ENCODE measurements at regions not wholly inside any gene's neighbourhood (a gene's known extent, or its start where the extent isn't known, plus 50 kb on each side); places are given as distances from the start of the nearest gene placed in this dataset.

GRCh38 chr2:3126911-3127621 lies 250.6 kb downstream of the EIPR1 start:
- dilution Hi-C loops (cut with HindIII; ENCODE audit: low sequenced_read_pairs, unreplicated experiment): no loop called here
- DNase-seq: no peak
- H3K4me3 ChIP-seq (ENCODE audit: insufficient read depth, low read depth, low read length): no peak overlapping the region
- H2AFZ ChIP-seq (replicated peaks; ENCODE audit: low read length, poor library complexity): peak overlapping the region; percentile 32
- ATAC-seq (ENCODE audit: low read depth): peak; percentile 63
- no peak overlapping the region for H2BK15ac ChIP-seq (ENCODE audit: low read depth, low read length)
- TF ChIP-seq NFE2L2 (IDR thresholded peaks at IDR 0.05; ENCODE audit: low read depth, low read length) (no peak), FOS (IDR thresholded peaks at IDR 0.05; ENCODE audit: low read depth, low read length) (no peak), MAZ (IDR thresholded peaks at IDR 0.05; ENCODE audit: borderline replicate concordance, low read depth, low read length) (no peak), RFX5 (IDR thresholded peaks at IDR 0.05; ENCODE audit: low read depth, low read length) (no peak), POLR2A (IDR thresholded peaks at IDR 0.05; ENCODE audit: low read depth, low read length) (no peak), BHLHE40 (IDR thresholded peaks at IDR 0.05; ENCODE audit: low read depth, low read length) (no peak), CTCF (conservative IDR thresholded peaks at IDR 0.05; ENCODE audit: low read depth, low read length) (no peak), USF2 (IDR thresholded peaks at IDR 0.05; ENCODE audit: low read depth, low read length) (no peak), ELK1 (IDR thresholded peaks at IDR 0.05; ENCODE audit: borderline replicate concordance, low read depth, low read length) (no peak), SMC3 (IDR thresholded peaks at IDR 0.05; ENCODE audit: low read depth, low read length) (no peak)
- H3K23ac ChIP-seq (ENCODE audit: low read depth, low read length): no peak overlapping the region
- H4K91ac ChIP-seq (ENCODE audit: insufficient read depth, low read depth, low read length): no peak overlapping the region
- H3K14ac ChIP-seq (replicated peaks; ENCODE audit: low read depth, low read length): no peak overlapping the region
- H3K56ac ChIP-seq (ENCODE audit: extremely low read depth, insufficient read depth, low read length): no peak overlapping the region
- POLR2A ChIA-PET (ENCODE audit: unreplicated experiment): no interaction called here
- no peaks in the 10 kb centered on the region for H3K36me3 ChIP-seq (ENCODE audit: control insufficient read depth, insufficient read depth, low read length)
- no peak overlapping the region for H4K8ac ChIP-seq (ENCODE audit: low read depth in 2 of 2, low read length in 2 of 2)
- H3K79me1 ChIP-seq (ENCODE audit: low read depth in 1 of 2, low read length in 2 of 2): no peaks in the 10 kb centered on the region
- CTCF ChIA-PET: no interaction called here
- H3K27me3 ChIP-seq (ENCODE audit: control insufficient read depth, insufficient read depth, low read length): no peaks in the 10 kb centered on the region; the same call in 1 of the 2 replicates
- H3K9ac ChIP-seq (ENCODE audit: low read depth, low read length): no peak overlapping the region
- 85% methylated on average over 13 of the region's 23 CpGs; no CpG with 5 or more reads in 1 of the 2 experiments for WGBS, 2 experiments (ENCODE audit: extremely low coverage in 2 of 2, insufficient read length in 1 of 2)
- no peak overlapping the region for H3K4me2 ChIP-seq (ENCODE audit: low read depth, low read length)
- H3K4ac ChIP-seq (ENCODE audit: low read depth, low read length): no peak overlapping the region
- H4K20me1 ChIP-seq (ENCODE audit: insufficient read depth, low read length): no peaks in the 10 kb centered on the region
- no peak overlapping the region for H3K27ac ChIP-seq (ENCODE audit: insufficient read depth, low read length)
- BruUV-seq (replicated peaks): no TSS peak
- no peak overlapping the region for H2BK5ac ChIP-seq (ENCODE audit: low read depth, low read length, poor library complexity, severe bottlenecking)
- intact Hi-C loops (cut with micrococcal nuclease): no loop called here
- no peaks in the 10 kb centered on the region for H3K9me3 ChIP-seq (ENCODE audit: control insufficient read depth, insufficient read depth, low read length)
- H4K5ac ChIP-seq (ENCODE audit: low read depth, low read length): no peak overlapping the region
- in situ Hi-C loops (cut with MboI; ENCODE audit: low sequenced_read_pairs): no loop called here
- no peak overlapping the region for H2BK120ac ChIP-seq (ENCODE audit: low read depth, low read length)
- no peak overlapping the region for H2AK9ac ChIP-seq (replicated peaks; ENCODE audit: low read depth, low read length, poor library complexity)
- H3K4me1 ChIP-seq (ENCODE audit: control insufficient read depth, insufficient read depth, low read length): no peaks in the 10 kb centered on the region
- no peak overlapping the region for H2BK20ac ChIP-seq (ENCODE audit: low read depth, low read length)
- H3K9me1 ChIP-seq (ENCODE audit: insufficient read depth, low read length): no peaks in the 10 kb centered on the region
- no peak overlapping the region for H3K18ac ChIP-seq (ENCODE audit: low read depth, low read length)
- H2AK5ac ChIP-seq (ENCODE audit: low read depth, low read length): no peak overlapping the region
